Kidney (tissue), 13 donors: ENCODE measurements at regions not wholly inside any gene's neighbourhood (a gene's known extent, or its start where the extent isn't known, plus 50 kb on each side); places are given as distances from the start of the nearest gene placed in this dataset.

Experiments used
- DNase-seq, 5 donors: peaks; one replicate each; pipeline ENCODE4 v3.0.0-alpha.2; 2013 to 2020
- FAIRE-seq: peaks from 2 replicates; lab custom pipeline; 2012; peaks lifted over from hg19 to GRCh38; lab: Jason Lieb, UNC
- H3K27ac ChIP-seq, 2 donors: one replicate each; pipeline ENCODE4 v1.7.0; 2013; ENCODE audit warnings: low read depth in 2 of 2, low read length in 2 of 2, inconsistent platforms in 1 of 2
- H3K27me3 ChIP-seq: one replicate; pipeline ENCODE4 v1.7.1; 2013; ENCODE audit warnings: low read length, inconsistent platforms; ENCODE audit not compliant: control insufficient read depth, insufficient read depth
- H3K36me3 ChIP-seq, 3 donors: one replicate each; pipeline versions ENCODE4 v1.7.0 to v1.7.1; 2013; ENCODE audit warnings: low read length in 3 of 3, control low read depth in 1 of 3, inconsistent platforms in 1 of 3; ENCODE audit not compliant: insufficient read depth in 3 of 3, control insufficient read depth in 2 of 3
- H3K4me1 ChIP-seq, 3 donors: one replicate each; pipeline versions ENCODE4 v1.7.0 to v1.7.1; 2013; ENCODE audit warnings: low read length in 3 of 3, inconsistent platforms in 1 of 3, low read depth in 1 of 3; ENCODE audit not compliant: control insufficient read depth in 2 of 3, insufficient read depth in 2 of 3
- H3K4me3 ChIP-seq, 3 donors: one replicate each; pipeline versions ENCODE4 v1.7.0 to v1.8.1; 2013; ENCODE audit warnings: low read length in 3 of 3, control low read depth in 1 of 3, inconsistent platforms in 1 of 3
- H3K9ac ChIP-seq, 3 donors: one replicate each; pipeline versions ENCODE4 v1.7.0 to v1.7.1; 2013; ENCODE audit warnings: low read length in 3 of 3, control low read depth in 1 of 3, inconsistent platforms in 1 of 3
- H3K9me3 ChIP-seq, 3 donors: one replicate each; pipeline versions ENCODE4 v1.7.0 to v1.7.1; 2013; ENCODE audit warnings: low read length in 3 of 3, control low read depth in 1 of 3, inconsistent platforms in 1 of 3; ENCODE audit not compliant: control insufficient read depth in 2 of 3, insufficient read depth in 1 of 3
- intact Hi-C: fragments of 100-400 bp; cut with DNase I; formaldehyde crosslinking; loops from one replicate; pipeline ENCODE4 v1.11.1; 2022
- TF ChIP-seq, protein P1 (sequence below): IDR thresholded peaks from 3 replicates; pipeline ENCODE4 v1.5.1; 2012; ENCODE audit warnings: mild to moderate bottlenecking, moderate library complexity, borderline replicate concordance; ENCODE audit not compliant: insufficient read depth; ENCODE audit errors: extremely low read depth
- donor health status: control.
- donor health status: control.
- donor health status: control.
- donor health status: control.
- donor health status: control.
- donor health status: DM: yes; HTN: yes; CAD: no.
- donor health status: Normal renal cell carcinoma (clear cell type).

- Histone ChIP-seq H3K4me1 (peaks cover 0 to 5% (median 0%) of the 10 kb centered on the region in 3 donors), H3K9me3 (peaks cover 0 to 6% (median 0%) of the 10 kb centered on the region in 3 donors), H3K4me3 (peak overlapping the region in 1 of 3 donors; percentile 30), H3K36me3 (no peaks in the 10 kb centered on the region), H3K27ac (no peak overlapping the region), H3K27me3 (no peaks in the 10 kb centered on the region), H3K9ac (no peak overlapping the region)
- intact Hi-C loops, result no loop called here
- no peak for FAIRE-seq
- TF ChIP-seq, protein P1, sequence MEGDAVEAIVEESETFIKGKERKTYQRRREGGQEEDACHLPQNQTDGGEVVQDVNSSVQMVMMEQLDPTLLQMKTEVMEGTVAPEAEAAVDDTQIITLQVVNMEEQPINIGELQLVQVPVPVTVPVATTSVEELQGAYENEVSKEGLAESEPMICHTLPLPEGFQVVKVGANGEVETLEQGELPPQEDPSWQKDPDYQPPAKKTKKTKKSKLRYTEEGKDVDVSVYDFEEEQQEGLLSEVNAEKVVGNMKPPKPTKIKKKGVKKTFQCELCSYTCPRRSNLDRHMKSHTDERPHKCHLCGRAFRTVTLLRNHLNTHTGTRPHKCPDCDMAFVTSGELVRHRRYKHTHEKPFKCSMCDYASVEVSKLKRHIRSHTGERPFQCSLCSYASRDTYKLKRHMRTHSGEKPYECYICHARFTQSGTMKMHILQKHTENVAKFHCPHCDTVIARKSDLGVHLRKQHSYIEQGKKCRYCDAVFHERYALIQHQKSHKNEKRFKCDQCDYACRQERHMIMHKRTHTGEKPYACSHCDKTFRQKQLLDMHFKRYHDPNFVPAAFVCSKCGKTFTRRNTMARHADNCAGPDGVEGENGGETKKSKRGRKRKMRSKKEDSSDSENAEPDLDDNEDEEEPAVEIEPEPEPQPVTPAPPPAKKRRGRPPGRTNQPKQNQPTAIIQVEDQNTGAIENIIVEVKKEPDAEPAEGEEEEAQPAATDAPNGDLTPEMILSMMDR, result no peak
- no peak for DNase-seq
Measured at GRCh38 chr6:167651318-167652041, 175.2 kb upstream of the AFDN start.

GRCh38 chr6:167652042-167652700 is 174.5 kb upstream of the AFDN start:
- peaks cover 0 to 5% (median 0%) of the 10 kb centered on the region in 3 donors for H3K4me1 ChIP-seq
- H3K9me3 ChIP-seq, result peaks cover 0 to 6% (median 0%) of the 10 kb centered on the region in 3 donors
- H3K27me3 ChIP-seq, result no peaks in the 10 kb centered on the region
- intact Hi-C loops, result no loop called here
- no peaks in the 10 kb centered on the region for H3K36me3 ChIP-seq
- no peak for DNase-seq
- no peak overlapping the region for H3K9ac ChIP-seq
- peak overlapping the region in 1 of 3 donors; percentile 30 for H3K4me3 ChIP-seq
- no peak overlapping the region for H3K27ac ChIP-seq
- no peak for FAIRE-seq
- TF ChIP-seq, protein P1, result no peak

GRCh38 chr6:167652701-167653095 is 174.0 kb upstream of the AFDN start:
- FAIRE-seq (no peak), DNase-seq (no peak)
- Histone ChIP-seq H3K27ac (no peak overlapping the region), H3K9me3 (peaks cover 0 to 6% (median 0%) of the 10 kb centered on the region in 3 donors), H3K36me3 (no peaks in the 10 kb centered on the region), H3K27me3 (no peaks in the 10 kb centered on the region), H3K9ac (no peak overlapping the region), H3K4me1 (peaks cover 0 to 3% (median 0%) of the 10 kb centered on the region in 3 donors), H3K4me3 (no peak overlapping the region)
- intact Hi-C loops, result no loop called here
- TF ChIP-seq, protein P1, result no peak
